GM21737 (cell line): ENCODE measurements at regions not wholly inside any gene's neighbourhood (a gene's known extent, or its start where the extent isn't known, plus 50 kb on each side); places are given as distances from the start of the nearest gene placed in this dataset.
"Not testable (repeated sequence)": the region's sequence is repeated elsewhere in the genome, so short reads cannot be mapped to it uniquely, and the experiment has no call there.

ENCODE experiments used
- ATAC-seq: cut with Tn5 transposase; IDR thresholded peaks from one replicate; pipeline ENCODE4 v1.9.1; 2021; ENCODE audit warnings: mild to moderate bottlenecking, moderate library complexity; ENCODE audit not compliant: unreplicated experiment

DNA sequence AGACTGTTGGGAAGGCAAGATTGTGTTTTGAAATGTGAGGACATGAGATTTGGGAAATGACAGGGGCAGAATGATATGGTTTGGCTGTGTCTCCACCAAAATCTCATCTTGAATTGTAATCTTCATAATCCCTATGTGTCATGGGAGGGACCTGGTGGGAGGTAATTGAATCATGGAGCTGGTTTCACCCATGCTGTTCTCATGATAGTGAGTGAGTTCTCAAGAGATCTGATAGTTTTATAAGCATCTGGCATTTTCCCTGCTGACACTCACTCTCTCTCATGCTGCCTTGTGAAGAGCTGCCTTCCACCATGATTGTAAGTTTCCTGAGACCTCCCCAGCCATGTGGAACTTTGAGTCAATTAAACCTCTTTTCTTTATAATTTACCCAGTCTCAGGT, 406.2 kb downstream of the KIF20B start:
- not testable (repeated sequence) for ATAC-seq

DNA sequence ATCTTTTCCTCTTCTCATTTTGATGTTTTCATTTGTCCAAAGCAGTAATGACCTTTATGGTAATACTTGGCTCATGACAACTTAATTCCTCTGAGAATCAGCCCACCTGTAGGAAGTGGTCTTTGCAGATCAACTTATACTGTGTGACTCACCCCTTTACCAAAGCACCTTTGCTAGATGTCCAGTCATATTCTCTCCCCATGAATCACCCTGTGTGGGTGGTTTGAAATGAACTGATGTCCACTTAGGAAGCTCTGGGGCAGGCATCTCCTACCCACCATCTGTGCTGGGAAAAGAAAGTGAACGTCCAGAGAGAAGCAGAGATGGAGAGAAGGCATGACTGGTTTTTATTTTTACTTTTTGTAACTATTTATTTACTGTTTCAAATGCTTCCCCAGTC, 410.3 kb downstream of the KIF20B start:
- ATAC-seq: no peak

DNA sequence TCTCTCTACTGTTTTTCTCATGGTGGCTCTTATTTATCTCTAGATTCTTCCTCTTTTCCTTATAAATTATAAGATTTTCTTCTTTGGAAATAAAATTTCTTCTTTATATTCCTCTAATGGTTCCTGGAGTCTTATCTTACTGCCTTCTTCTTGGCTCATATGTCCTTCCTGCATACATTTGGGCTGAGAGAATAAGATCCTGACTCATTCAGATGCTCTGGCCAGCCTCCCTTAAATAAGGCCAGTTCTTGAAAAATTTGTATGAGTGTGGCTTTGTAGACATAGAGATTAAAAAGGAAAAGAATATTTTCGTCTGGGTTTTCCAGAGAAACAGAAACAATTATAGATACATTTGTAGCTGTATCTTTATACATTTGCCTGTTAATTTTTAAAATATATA, 411.3 kb downstream of the KIF20B start:
- no peak for ATAC-seq

DNA sequence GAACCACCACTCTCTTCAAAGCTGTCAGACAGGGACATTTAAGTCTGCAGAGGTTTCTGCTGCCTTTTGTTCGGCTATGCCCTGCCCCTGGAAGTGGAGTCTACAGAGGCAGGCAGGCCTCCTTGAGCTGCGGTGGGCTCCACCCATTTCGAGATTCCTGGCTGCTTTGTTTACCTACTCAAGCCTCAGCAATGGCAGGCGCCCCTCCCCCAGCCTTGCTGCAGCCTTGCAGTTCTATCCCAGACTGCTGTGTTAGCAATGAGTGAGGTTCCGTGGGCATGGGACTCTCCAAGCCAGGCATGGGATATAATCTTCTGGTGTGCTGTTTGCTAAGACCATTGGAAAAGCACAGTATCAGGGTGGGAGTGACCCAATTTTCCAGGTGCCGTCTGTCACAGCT, 417.2 kb downstream of the KIF20B start:
- not testable (repeated sequence) for ATAC-seq

DNA sequence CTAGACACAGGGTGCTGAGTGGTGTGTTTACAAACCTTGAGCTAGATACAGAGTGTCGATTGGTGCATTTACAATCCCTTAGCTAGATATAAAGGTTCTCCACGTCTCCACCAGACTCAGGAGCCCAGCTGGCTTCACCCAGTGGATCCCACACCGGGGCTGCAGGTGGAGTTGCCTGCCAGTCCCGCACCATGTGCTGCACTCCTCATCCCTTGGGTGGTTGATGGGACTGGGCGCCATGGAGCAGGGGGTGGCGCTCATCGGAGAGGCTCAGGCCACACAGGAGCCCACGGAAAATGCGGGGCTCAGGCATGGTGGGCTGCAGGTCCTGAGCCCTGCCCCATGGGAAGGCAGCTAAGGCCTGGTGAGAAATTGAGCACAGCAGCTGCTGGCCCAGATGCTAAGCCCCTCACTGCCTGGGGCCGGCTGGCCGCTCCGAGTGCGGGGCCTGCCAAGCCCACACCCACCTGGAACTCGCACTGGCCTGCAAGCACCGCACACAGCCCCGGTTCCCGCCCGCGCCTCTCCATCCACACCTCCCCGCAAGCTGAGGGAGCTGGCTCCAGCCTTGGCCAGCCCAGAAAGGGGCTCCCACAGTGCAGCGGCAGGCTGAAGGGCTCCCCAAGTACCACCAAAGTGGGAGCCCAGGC, 418.4 kb downstream of the KIF20B start:
- not testable (repeated sequence) for ATAC-seq

DNA sequence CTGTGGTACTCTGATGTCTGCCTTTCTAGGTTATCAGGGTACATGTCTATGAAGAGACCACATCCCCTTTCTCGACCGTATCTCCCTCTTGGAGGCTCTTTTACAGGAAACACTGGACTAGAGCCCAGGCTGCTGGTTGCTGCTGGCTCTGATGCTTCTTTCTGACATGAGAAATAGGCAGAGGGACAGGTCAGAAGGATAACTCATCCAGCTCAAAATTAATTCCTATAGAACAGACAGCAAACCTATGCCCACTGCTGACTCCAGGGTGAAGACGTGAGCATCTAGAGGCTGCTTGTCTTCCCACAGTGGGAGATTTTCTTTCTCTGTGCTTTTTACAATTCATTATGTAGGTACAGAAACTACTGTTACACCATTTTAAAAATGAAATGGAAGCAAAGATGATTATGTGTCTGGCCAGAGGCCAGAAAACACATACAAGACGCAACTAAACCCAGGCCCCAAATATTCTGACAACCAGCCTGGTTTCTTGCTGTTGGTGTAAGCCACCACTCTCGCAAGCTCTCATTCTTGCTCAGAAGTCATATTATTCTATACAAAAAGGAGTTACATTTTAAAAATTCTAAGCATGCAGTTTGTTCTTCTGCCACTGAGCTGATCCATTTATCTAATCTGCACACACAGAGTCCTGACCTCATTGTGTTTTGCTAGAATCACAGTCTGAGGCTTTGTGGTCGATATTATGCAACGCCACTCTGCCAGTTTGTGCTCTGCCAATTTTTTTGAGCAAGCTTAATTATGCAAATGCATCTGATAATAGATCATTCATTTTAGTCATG, 424.3 kb downstream of the KIF20B start:
- ATAC-seq: no peak

DNA sequence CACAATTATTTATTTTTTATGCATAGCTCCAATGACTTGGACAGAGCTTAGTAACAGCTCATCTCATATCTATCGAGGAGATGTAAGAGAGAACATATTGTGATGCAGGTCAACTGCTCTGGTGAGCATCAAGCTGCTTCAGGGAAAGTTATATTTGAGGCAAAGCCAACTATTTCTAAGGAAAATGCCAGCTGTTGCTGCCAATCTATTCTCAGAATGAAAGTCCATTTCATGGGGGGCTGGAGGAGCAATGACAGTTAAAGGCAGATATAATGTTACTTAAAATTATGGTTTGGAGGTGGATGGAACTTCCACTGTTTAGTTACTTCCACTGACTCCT, 424.8 kb downstream of the KIF20B start:
- no peak for ATAC-seq

DNA sequence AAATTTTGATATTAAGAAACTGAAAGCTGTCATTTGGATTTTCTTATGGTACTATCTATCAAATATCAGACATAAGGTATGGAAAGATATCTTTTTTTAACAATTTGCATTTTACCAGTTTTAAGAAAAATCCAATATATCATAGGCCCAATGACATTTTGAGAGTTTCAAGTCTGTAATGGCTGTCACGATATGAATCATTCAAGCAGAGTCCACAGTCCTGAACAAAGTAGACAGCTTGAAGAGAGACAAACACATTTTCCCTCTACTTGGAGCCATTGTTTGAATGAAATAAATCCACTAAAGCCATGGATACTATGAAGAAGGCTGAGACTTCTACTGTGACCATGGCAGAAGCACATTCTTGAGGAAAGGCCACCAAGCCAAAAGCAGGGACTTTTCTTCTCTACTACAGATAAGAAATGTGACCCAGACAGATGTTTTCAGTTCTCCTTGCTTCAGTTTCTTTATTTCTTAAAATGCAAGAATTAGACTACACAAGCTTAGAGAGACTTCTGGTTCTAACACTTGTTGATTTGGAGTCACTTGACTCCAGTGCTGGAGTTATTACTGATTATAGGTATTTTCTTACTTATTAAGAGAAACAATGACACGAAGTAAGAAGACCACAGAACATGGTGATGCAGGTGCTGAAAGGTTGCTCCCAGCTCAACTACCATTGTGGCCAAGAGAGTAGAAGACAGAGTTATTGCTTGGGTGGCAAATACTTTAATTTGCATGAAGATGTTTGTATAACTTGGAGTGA, 429.1 kb downstream of the KIF20B start:
- peak; percentile 62 for ATAC-seq

DNA sequence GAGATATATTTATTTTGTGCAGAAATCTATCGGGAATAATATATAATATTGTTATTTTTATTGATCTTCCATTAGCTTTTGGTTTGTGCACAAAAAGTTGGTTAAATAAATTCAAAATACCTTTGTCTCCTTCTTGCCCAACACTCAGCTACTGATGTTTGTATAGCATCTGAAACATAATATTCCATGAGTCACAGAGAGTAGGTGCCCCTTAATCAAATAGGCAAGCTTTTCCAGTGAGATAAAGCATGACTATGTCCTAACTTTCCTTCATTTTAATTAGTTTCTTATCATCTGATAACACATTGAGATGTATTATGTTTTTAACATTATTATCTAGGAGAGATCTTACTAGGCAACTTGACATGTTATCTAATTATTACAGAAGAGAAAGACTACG, 432.2 kb downstream of the KIF20B start:
- ATAC-seq: no peak

DNA sequence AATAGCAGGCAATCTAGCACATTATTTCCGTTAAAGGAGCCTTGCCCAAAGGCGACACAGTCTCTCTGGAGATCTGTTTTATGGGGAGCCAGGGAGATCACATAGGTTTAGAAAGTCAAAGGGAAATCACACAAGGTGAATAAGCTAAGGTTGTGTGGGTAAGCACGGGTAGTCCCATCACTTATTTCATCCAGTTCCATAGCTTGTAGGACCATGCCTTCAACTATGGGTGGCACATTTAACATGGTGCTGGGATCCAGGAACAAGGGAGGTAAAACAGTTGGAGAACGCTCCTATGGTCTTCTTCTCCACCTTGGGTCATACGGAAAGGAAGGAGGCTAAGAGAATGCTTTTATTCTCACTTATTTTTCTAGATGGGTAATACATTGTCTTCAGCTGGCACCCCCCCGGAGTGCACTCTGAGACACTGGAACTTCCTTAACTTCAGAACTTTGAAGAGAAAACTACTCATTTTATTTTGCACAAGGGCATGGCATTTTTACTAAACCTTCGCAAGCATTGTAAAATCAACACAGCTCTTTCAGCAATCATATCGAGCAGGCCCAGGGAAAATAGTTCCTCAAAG, 435.4 kb downstream of the KIF20B start:
- ATAC-seq: no peak

DNA sequence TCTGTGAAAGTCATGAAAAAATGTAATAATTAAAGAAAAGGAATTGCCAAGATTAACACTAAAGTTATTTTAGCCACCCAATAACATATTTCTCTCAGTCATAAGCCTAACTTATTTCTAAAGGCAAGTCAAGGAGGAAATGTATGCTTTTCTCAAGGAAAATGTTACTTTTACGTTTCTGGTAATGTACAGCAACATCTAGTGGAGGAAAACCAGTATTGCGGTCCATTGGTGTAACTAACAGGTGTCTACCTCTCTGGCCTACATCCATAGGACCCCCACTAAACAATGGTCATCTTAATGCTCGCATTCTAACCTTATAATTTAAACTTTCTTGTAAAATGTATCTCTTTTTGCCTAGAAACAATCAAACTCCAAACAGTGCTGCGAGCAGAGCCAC, 437.5 kb downstream of the KIF20B start:
- no peak for ATAC-seq

DNA sequence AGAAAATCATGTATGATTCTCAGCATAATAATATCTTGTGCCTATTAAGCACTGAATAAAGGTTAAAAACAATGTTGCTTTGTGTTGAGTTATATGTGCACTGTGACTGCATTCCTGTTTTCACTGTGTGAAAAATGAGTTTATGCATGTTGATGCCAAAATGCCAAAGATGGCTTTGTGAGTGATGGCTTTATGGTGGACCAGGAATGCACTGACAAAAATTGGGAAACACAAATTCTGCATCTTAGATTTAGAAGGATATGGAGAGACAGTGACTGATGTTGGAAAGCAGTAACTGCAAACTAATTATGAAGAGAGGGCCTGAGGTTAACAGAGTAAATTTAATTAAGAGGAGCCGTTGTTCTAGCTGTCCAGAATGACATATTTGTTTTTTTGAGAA, 440.4 kb downstream of the KIF20B start:
- no peak for ATAC-seq

DNA sequence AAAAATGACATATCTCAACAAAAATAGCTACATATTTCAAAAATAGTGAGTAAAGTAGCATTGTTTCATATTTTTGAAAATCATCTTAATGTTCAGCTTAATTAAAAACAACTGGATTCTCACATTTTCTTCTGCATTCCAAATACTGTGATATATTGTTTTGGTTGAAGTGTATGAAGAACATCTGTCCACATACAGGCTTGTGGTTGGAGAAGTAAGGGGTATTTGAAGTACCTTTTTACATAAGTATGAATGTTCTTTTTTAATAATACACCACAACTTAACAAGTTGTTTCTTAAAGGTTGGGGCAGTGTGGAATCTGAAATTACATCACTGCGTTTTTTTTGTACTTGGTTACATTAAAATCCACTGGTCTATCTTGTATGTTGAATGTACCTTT, 442.5 kb downstream of the KIF20B start:
- ATAC-seq: no peak

DNA sequence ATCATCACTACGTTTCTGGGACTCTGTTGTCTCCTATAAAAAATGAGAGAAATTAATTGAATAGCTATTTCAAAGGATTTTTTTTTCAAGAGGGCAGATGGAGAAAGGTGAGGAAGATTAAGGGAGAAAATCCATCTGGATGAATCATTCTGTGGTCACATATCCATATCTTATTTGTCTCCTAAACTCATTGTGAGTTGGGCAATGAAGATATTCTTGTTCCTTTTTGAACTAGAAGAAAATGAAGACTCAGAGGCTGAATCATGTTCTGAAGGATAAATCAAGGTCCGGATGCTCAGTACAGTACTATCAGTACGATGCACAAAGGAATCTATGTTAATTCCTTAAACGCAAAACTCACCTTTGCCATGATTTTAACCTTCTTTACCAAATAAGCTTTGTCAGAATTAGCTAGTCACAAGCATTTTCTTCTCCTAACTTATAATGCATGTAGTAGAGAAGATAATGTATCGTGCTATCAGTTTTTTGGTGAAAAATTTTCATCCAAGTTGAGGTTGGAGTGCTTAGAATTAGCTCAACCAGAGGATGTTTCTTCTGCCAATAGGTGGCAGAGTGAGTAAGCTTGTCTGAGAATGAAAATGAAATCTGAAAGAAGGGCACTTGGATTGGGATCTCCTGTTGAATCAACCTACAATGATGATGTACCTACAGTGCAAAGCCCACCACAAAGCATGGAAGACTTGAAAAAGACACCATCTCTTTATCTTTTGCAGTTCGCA, 446.9 kb downstream of the KIF20B start:
- no peak for ATAC-seq

DNA sequence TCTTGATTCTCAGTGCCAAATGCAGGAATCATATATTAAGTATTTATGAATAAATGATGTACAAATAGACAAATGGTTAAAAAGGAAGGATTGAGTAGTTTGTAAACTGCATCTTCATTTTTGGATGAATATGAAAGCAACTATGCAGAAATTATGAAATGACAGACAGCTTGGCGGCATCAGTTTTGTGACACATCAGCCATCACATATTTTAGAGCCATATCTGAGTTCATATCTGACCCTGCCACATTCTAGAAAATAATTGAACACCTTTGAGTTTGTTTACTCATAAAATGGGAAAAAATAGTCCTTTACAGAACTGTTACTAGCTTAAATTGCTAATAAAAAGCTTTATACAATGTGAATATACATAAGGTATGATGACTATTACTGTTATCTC, 448.2 kb downstream of the KIF20B start:
- ATAC-seq: no peak

DNA sequence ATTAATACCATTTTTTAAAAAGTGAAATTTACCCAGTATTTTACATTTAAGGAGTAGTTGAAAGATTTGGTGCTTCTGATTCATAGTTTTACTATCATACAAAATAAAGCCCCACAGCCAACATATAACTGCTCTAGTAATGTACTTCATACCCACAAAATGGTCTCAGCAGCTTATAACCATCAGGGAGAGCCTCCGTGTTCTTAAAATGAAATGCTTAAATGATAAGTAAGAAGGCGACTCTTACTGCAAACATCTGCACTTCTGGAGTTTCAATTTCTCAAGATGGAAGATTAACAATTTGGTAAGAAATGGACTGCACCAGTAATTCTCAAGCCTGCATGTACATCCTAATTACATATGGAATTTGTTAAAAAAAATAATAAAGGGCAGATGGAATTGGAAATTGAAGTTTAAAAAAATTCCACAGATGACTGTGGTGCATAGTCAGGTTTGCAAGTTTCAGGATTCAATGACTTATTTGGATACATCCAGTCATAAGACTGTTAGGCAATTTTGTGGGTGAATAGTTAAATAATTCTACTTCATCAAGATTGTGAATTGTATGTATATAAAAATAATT, 461.0 kb downstream of the KIF20B start:
- ATAC-seq: no peak

DNA sequence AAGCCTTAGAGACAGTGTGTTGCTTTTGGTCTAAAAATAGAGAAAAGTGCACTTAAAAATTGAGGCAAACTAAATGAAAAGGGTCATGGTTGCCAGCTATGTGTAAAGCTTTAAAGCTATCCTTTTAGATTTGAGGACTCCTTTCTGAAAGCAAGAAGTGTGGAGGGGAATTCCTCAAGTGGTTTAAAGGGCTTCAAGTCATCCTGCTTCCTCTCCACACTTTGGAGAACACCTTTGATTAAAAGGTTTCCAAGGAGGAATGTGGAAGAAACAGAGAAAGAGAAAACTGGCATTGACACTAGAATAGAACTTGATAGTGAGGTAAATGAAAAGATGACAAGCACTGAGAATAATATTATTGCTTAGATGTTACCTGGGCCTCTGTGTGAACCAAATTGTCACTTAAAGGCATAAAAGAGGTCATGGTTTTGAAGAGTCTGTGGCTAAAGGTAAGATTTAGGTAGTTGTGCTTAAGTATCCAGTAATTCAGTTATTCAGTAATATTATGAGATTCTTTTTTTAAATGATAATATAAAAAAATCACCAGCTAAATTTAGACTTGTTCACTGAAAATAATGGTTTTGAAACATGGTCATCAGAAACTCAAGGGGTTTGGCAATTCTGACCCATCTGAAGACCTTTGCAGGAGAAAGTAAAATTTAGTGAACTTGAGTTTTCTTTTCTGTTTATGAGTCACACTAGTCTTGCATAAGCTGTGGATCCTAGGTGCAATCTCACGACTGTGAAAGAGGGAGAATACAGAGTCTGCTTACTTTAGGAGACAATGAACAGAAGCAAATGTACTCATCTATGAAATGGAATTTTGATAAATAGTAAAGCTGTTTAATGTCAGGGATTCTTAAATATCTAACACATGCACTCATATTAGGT, 466.0 kb downstream of the KIF20B start:
- ATAC-seq: no peak

DNA sequence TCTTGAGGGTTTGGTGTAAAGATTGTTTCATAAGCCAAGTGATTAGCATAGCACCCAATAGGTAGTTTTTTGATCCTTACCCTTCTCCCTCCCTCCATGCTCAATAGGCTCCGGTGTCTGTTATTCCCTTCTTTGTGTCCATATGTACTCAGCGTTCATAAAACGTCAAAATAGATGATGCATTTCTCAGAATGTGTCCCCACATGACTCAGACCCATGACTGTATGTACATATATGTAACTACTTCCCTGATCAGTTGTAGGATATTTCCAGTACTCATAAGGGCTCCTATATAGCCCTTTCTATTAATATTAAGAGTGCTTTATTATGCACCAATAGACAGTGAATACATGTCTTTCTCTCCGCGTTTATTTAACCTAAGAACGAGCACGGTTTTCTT, 466.9 kb downstream of the KIF20B start:
- no peak for ATAC-seq

DNA sequence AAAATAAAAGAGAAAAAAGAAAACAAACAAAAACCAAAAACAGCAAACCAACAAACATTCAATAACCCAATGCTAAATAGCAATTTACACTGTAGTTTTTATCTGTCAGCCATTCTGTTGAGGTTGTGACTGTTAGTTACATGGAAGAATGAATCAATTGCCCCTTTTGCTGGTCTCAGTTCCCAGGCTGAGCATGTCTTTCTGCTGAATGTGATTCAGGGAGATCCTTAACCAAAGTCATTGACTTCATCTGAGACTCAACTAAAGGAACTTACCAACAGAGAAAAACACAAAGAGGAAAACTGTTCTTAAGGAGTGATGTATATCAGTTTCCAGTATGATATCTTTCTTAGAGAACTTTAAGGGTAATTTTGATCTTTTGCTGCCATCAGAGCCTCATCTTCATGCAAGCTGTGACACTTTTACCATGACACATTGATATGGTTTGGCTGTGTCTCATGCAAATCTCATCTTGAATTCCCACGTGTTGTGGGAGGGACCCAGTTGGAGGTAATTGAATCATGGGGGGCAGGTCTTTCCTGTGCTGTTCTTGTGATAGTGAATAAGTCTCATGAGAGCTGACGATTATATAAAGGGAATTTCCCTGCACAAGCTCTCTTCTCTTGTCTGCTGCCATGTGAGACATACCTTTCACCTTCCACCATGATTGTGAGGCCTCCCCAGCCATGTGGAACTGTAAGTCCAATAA, 469.8 kb downstream of the KIF20B start:
- no peak for ATAC-seq
